Kidney (tissue), 13 donors: ENCODE measurements at regions not wholly inside any gene's neighbourhood (a gene's known extent, or its start where the extent isn't known, plus 50 kb on each side); places are given as distances from the start of the nearest gene placed in this dataset.
"Not testable (repeated sequence)": the region's sequence is repeated elsewhere in the genome, so short reads cannot be mapped to it uniquely, and the experiment has no call there.

Source experiments
- DNase-seq, 5 donors: peaks; one replicate each; pipeline ENCODE4 v3.0.0-alpha.2; 2013 to 2020
- FAIRE-seq: peaks from 2 replicates; lab custom pipeline; 2012; peaks lifted over from hg19 to GRCh38; lab: Jason Lieb, UNC
- H3K27ac ChIP-seq, 2 donors: one replicate each; pipeline ENCODE4 v1.7.0; 2013; ENCODE audit warnings: low read depth in 2 of 2, low read length in 2 of 2, inconsistent platforms in 1 of 2
- H3K27me3 ChIP-seq: one replicate; pipeline ENCODE4 v1.7.1; 2013; ENCODE audit warnings: low read length, inconsistent platforms; ENCODE audit not compliant: control insufficient read depth, insufficient read depth
- H3K36me3 ChIP-seq, 3 donors: one replicate each; pipeline versions ENCODE4 v1.7.0 to v1.7.1; 2013; ENCODE audit warnings: low read length in 3 of 3, control low read depth in 1 of 3, inconsistent platforms in 1 of 3; ENCODE audit not compliant: insufficient read depth in 3 of 3, control insufficient read depth in 2 of 3
- H3K4me1 ChIP-seq, 3 donors: one replicate each; pipeline versions ENCODE4 v1.7.0 to v1.7.1; 2013; ENCODE audit warnings: low read length in 3 of 3, inconsistent platforms in 1 of 3, low read depth in 1 of 3; ENCODE audit not compliant: control insufficient read depth in 2 of 3, insufficient read depth in 2 of 3
- H3K4me3 ChIP-seq, 3 donors: one replicate each; pipeline versions ENCODE4 v1.7.0 to v1.8.1; 2013; ENCODE audit warnings: low read length in 3 of 3, control low read depth in 1 of 3, inconsistent platforms in 1 of 3
- H3K9ac ChIP-seq, 3 donors: one replicate each; pipeline versions ENCODE4 v1.7.0 to v1.7.1; 2013; ENCODE audit warnings: low read length in 3 of 3, control low read depth in 1 of 3, inconsistent platforms in 1 of 3
- H3K9me3 ChIP-seq, 3 donors: one replicate each; pipeline versions ENCODE4 v1.7.0 to v1.7.1; 2013; ENCODE audit warnings: low read length in 3 of 3, control low read depth in 1 of 3, inconsistent platforms in 1 of 3; ENCODE audit not compliant: control insufficient read depth in 2 of 3, insufficient read depth in 1 of 3
- intact Hi-C: fragments of 100-400 bp; cut with DNase I; formaldehyde crosslinking; loops from one replicate; pipeline ENCODE4 v1.11.1; 2022
- TF ChIP-seq, protein P1 (sequence below): IDR thresholded peaks from 3 replicates; pipeline ENCODE4 v1.5.1; 2012; ENCODE audit warnings: mild to moderate bottlenecking, moderate library complexity, borderline replicate concordance; ENCODE audit not compliant: insufficient read depth; ENCODE audit errors: extremely low read depth
- donor health status: control.
- donor health status: control.
- donor health status: control.
- donor health status: control.
- donor health status: control.
- donor health status: DM: yes; HTN: yes; CAD: no.
- donor health status: Normal renal cell carcinoma (clear cell type).

DNA sequence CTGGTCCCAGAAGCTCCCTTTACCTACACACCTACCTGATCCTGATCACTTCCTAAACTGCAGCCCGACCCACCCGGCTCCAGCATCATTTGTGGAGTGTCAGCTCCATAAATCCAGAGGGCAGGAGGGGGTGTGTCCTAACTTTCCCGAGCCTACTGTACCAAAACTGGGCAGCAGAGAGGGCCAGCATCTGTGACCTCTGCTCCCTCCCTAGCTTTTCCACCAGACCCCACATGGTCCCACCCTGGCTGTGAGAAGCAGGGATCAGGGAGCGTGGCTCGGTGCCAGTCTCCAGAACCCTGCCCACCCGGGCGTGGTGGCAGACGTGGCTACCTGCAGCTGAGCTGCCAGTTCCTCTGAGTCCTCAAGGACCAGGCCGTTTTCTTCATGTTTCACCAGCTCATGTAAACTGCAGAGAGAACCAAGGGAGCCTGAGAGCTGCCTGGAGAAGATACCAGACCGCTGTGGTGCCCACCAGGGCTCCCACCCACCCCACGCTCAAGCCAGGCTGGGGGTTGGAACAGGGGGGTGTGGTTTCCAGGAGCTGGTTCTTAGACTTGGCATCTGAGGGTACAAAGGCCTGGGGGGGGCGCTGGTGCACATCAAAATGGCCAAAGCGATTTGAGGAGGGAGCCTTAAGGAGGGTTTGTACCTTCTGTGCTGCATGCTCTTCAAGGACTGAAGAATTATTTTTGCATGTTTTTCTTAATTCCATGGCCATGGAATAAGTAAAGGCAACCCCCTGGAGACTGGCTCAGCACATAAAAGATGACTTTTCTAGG is 76.7 kb upstream of the DRD5 start:
- no peaks in the 10 kb centered on the region for H3K9me3 ChIP-seq
- DNase-seq (no peak), FAIRE-seq (no peak)
- H3K27me3 ChIP-seq, result no peaks in the 10 kb centered on the region
- no peaks in the 10 kb centered on the region for H3K4me1 ChIP-seq
- no peak overlapping the region for H3K27ac ChIP-seq
- H3K9ac ChIP-seq, result no peak overlapping the region
- TF ChIP-seq, protein P1, sequence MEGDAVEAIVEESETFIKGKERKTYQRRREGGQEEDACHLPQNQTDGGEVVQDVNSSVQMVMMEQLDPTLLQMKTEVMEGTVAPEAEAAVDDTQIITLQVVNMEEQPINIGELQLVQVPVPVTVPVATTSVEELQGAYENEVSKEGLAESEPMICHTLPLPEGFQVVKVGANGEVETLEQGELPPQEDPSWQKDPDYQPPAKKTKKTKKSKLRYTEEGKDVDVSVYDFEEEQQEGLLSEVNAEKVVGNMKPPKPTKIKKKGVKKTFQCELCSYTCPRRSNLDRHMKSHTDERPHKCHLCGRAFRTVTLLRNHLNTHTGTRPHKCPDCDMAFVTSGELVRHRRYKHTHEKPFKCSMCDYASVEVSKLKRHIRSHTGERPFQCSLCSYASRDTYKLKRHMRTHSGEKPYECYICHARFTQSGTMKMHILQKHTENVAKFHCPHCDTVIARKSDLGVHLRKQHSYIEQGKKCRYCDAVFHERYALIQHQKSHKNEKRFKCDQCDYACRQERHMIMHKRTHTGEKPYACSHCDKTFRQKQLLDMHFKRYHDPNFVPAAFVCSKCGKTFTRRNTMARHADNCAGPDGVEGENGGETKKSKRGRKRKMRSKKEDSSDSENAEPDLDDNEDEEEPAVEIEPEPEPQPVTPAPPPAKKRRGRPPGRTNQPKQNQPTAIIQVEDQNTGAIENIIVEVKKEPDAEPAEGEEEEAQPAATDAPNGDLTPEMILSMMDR, result no peak
- H3K4me3 ChIP-seq, result no peak overlapping the region
- H3K36me3 ChIP-seq, result no peaks in the 10 kb centered on the region
- intact Hi-C loops, result no loop called here

DNA sequence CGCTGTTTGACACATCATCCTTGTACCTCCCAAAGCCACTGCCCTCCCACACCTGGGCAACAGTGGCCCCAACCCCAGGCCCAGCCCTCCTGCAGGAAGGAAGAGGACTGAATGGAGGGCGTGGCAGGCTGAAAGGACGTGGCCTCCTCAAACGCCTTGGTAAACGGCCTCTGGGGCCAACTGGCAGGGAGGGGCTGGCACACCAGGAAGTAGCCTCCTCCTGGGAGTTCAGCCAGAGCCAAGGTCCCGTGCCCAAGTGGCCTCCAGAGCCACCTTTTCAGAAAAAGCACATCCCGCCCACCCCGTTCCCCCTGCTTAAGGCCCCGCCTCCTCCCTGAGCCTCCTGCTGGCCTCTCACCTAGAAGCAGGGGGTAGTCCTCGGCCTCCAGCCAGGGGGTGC is 74.2 kb upstream of the DRD5 start:
- H3K9me3 ChIP-seq, H3K27ac ChIP-seq, H3K4me1 ChIP-seq, intact Hi-C loops, H3K9ac ChIP-seq, DNase-seq, H3K36me3 ChIP-seq, H3K27me3 ChIP-seq, FAIRE-seq, H3K4me3 ChIP-seq: not testable (repeated sequence)

DNA sequence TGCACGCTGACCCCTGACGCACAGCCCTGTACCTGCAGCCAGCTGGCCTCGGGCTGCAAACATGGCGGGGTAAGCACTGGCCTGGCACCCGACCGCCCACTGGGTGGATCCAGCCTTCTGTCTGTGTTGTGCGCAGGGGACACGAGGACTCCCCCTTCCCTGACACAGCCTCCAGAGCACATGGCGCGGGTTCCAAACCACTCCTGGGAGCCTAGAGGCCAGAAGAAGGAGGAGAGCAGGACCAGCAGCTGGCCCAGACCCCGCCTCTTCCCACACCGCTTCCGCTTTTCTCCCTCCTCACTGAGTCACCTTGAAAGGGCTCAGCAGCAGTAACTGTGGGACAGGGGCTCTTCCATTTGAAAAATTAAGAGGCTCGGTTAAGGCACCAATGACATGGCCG is 73.5 kb upstream of the DRD5 start:
- H3K27me3 ChIP-seq, H3K4me1 ChIP-seq, intact Hi-C loops, H3K9ac ChIP-seq, H3K9me3 ChIP-seq, H3K4me3 ChIP-seq, H3K27ac ChIP-seq, DNase-seq, FAIRE-seq, H3K36me3 ChIP-seq: not testable (repeated sequence)

DNA sequence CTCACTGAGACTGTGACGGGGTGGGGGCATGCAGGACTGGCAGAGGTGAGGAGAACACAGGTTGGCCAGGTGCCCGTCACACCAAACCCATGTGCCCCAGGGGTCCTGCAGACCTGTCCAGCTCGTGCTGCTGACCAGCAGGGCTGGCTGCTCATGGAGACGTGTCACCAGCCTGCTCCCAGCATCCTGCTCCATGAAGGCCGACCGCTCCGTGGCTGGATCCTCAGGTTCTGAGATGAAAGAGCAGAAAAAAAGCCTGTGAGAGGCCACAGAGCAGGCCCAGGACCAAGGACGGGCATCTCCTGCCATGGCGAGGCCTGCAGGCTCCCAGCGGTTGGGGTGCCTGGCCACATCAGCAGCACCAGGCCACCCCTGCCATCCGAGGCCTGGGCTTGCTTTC is 71.7 kb upstream of the DRD5 start:
- no peak overlapping the region for H3K27ac ChIP-seq
- no peaks in the 10 kb centered on the region for H3K27me3 ChIP-seq
- no peak overlapping the region for H3K9ac ChIP-seq
- no peaks in the 10 kb centered on the region for H3K36me3 ChIP-seq
- no peaks in the 10 kb centered on the region for H3K4me1 ChIP-seq
- no peak overlapping the region for H3K4me3 ChIP-seq
- no peak for DNase-seq
- FAIRE-seq, result no peak
- intact Hi-C loops, result no loop called here
- no peaks in the 10 kb centered on the region for H3K9me3 ChIP-seq
- TF ChIP-seq, protein P1, result no peak

DNA sequence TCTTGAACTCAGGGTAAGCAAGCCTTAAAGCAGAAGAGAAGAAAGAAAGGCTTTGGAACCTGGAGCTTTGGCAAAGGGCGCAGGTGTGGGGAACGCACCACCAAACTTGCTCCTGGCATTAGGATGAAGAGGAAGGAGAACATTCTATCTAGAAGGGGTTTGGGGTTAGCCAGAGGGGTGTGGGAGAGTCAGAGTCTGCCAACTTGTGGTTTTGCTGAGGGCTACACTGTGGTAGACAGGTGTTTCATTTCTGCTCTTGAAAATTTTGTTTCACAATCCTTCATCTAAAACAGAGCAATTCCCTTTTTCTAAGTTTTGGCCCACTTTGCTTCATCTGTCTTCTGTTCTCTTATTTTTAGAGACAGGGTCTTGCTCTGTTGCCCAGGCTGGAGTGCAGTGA is 66.2 kb upstream of the DRD5 start:
- DNase-seq, H3K9ac ChIP-seq, H3K27me3 ChIP-seq, H3K4me3 ChIP-seq, H3K4me1 ChIP-seq, H3K9me3 ChIP-seq, H3K27ac ChIP-seq, H3K36me3 ChIP-seq, FAIRE-seq, intact Hi-C loops: not testable (repeated sequence)
